ENCODE measurements at regions not wholly inside any gene's neighbourhood (a gene's known extent, or its start where the extent isn't known, plus 50 kb on each side); places are given as distances from the start of the nearest gene placed in this dataset.

DNA sequence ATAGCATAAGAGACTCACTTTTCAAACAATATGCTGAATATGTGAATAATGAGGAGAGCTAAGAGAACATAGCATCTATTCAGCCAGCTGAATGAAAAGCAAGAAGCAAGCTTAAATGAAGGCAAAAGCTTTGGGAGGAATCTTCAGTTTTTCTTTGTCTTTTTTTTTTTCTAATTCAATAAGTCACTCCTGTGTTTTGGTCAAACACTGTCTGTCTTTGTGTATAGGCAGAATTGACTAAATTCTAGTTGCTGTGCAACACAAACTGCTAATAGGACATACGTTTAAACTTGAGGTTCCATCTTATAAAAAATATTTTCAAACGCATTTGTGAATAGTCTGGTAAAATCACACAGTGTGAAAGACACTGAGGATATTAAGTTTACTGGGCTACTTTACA, 156.9 kb upstream of the KCNN2 start:
- in situ Hi-C loops (cut with MboI; ENCODE audit: low sequenced_read_pairs), result no loop called here
- H3K4me3 ChIP-seq, result no peak overlapping the region
- H3K36me3 ChIP-seq (replicated peaks), result no peaks in the 10 kb centered on the region
- H3K9me3 ChIP-seq, result no peaks in the 10 kb centered on the region
- H3K4me1 ChIP-seq, result peaks cover 16% of the 10 kb centered on the region
- DNase-seq (ENCODE audit: low spot score in 2 of 2), result peak in 1 of 2 experiments; percentile 25
- no peaks in the 10 kb centered on the region for H3K27me3 ChIP-seq (ENCODE audit: low read depth)

DNA sequence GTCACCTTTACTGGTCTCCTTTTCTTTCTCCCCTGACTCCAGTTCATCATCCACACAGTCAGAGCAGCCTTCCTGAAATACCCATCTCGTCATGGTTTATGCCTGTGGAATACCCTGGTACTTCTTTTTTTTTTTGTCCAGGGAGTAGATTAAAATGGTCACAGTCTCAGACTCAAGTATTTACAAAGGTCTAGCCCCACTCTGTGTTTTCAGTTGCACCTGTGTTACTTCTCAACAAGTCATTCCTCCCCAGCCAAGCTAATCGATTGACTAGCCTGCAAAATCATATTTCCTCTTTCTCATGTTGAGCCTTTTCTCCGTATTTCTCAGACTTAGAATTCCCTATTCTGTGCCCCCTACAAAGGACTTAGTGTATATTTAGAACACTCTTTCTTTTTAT, 155.2 kb upstream of the KCNN2 start:
- no peaks in the 10 kb centered on the region for H3K9me3 ChIP-seq
- no peak for DNase-seq (ENCODE audit: low spot score in 2 of 2)
- no peak overlapping the region for H3K4me3 ChIP-seq
- no peaks in the 10 kb centered on the region for H3K36me3 ChIP-seq (replicated peaks)
- no peaks in the 10 kb centered on the region for H3K27me3 ChIP-seq (ENCODE audit: low read depth)
- H3K4me1 ChIP-seq, result peaks cover 16% of the 10 kb centered on the region
- in situ Hi-C loops (cut with MboI; ENCODE audit: low sequenced_read_pairs), result no loop called here

DNA sequence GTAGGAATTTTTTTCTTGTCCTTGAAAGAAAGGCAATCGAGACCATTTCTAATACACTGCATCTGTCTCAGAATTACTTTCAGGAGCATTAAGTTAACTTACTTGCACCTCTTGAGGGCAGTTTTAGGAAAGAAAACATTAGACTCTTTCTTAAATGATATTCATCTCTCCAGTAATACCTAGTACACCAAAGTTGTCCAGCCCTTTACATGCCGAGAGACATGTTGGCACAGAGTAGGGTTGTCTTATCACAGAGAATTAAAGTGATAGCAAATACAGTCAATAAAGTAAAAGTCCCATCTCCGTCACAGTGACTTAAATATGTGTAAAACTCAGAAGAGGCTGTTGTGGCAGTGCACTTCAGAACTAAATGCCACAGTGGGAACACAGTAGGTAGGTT, 154.3 kb upstream of the KCNN2 start:
- H3K9me3 ChIP-seq, result no peaks in the 10 kb centered on the region
- no peaks in the 10 kb centered on the region for H3K27me3 ChIP-seq (ENCODE audit: low read depth)
- no peak overlapping the region for H3K4me3 ChIP-seq
- in situ Hi-C loops (cut with MboI; ENCODE audit: low sequenced_read_pairs), result no loop called here
- no peak for DNase-seq (ENCODE audit: low spot score in 2 of 2)
- H3K36me3 ChIP-seq (replicated peaks), result no peaks in the 10 kb centered on the region
- peaks cover 16% of the 10 kb centered on the region for H3K4me1 ChIP-seq

DNA sequence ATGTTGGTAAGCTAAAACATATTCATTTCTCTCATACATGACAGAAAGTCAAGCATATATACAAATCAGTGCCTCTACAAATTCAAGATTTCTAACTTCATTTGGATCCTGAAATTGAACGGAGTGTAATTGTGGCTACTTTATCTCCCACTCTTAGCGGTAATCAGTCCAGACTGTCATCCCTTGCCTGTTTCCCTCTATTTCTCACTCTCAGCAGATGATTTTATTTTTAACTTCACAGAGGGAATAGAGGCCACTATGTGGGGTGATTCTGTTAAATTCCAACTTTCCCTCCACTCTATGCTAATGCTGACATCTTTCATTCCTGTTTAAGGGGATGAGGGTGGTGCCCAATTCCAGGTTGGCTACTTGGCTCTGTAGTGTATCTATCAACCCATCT, 153.8 kb upstream of the KCNN2 start:
- in situ Hi-C loops (cut with MboI; ENCODE audit: low sequenced_read_pairs), result no loop called here
- Histone ChIP-seq H3K9me3 (no peaks in the 10 kb centered on the region), H3K4me3 (no peak overlapping the region)

DNA sequence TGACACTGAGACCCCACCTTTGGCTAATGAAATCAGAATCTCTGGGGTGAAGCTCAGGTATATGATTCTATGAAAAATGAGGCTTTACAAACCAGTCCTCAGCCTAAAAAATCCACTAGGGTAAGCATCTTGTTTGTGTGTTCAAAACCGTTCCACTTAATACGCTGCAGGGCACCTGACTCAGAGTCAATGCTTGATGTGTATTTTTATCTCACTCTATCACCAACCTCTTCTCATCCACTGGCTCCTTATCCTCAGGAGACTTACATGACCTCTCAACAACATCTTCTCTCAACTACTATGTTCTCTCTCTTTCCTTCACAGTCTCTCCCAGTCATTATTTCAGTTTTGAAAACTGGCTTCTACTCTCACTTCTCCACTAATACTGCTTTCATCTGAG, 153.3 kb upstream of the KCNN2 start:
- Histone ChIP-seq H3K9me3 (no peaks in the 10 kb centered on the region), H3K36me3 (replicated peaks) (no peaks in the 10 kb centered on the region), H3K4me1 (peaks cover 16% of the 10 kb centered on the region), H3K27me3 (ENCODE audit: low read depth) (no peaks in the 10 kb centered on the region), H3K4me3 (no peak overlapping the region)
- in situ Hi-C loops (cut with MboI; ENCODE audit: low sequenced_read_pairs), result no loop called here
- DNase-seq (ENCODE audit: low spot score in 2 of 2), result no peak

More for the DNA sequence above, 153.8 kb upstream of the KCNN2 start:
- DNase-seq (ENCODE audit: low spot score in 2 of 2), result no peak
- H3K4me1 ChIP-seq, result peaks cover 16% of the 10 kb centered on the region
- no peaks in the 10 kb centered on the region for H3K27me3 ChIP-seq (ENCODE audit: low read depth)
- no peaks in the 10 kb centered on the region for H3K36me3 ChIP-seq (replicated peaks)

DNA sequence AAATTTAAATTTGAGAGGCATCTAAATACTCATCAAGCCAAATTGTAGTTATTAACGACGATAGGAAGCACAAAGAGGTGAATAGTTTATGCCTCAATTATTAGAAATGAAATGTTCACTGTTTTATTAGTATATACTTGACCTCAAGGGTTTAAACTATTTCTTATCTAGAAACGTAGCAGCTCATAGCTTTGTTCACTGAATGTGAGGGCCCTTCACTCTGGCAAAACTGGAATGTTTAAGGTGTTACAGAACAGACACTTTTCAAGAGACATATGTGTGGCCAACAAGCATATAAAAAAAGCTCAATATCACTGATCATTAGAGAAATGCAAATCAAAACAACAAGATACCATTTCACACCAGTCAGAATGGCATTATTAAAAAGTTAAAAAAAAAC, 151.2 kb upstream of the KCNN2 start:
- Histone ChIP-seq H3K27me3 (ENCODE audit: low read depth) (no peaks in the 10 kb centered on the region), H3K9me3 (no peaks in the 10 kb centered on the region), H3K36me3 (replicated peaks) (no peaks in the 10 kb centered on the region), H3K4me1 (peaks cover 7% of the 10 kb centered on the region), H3K4me3 (no peak overlapping the region)
- in situ Hi-C loops (cut with MboI; ENCODE audit: low sequenced_read_pairs), result no loop called here
- no peak for DNase-seq (ENCODE audit: low spot score in 2 of 2)

DNA sequence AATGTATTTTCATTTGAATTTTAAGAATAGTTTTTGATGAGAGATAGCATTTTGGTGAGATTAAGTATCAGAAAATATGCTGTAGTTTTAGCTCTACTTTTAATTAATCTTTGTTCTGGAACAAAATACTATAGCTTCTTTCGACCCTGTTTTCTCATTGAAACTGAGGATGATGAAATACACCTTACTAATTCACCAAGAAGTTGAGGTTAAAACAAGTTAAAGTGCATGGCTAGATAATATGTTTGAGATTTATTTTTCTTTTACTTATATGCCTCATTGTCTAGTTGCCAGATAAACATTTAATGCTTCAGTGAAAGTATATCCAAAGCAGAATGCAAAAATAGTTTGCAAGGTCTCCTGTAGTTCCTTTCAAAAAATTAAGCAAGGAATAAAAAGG, 140.1 kb upstream of the KCNN2 start:
- Histone ChIP-seq H3K4me3 (no peak overlapping the region), H3K27me3 (ENCODE audit: low read depth) (no peaks in the 10 kb centered on the region), H3K4me1 (no peaks in the 10 kb centered on the region), H3K9me3 (no peaks in the 10 kb centered on the region), H3K36me3 (replicated peaks) (no peaks in the 10 kb centered on the region)
- no peak for DNase-seq (ENCODE audit: low spot score in 2 of 2)
- in situ Hi-C loops (cut with MboI; ENCODE audit: low sequenced_read_pairs), result no loop called here

DNA sequence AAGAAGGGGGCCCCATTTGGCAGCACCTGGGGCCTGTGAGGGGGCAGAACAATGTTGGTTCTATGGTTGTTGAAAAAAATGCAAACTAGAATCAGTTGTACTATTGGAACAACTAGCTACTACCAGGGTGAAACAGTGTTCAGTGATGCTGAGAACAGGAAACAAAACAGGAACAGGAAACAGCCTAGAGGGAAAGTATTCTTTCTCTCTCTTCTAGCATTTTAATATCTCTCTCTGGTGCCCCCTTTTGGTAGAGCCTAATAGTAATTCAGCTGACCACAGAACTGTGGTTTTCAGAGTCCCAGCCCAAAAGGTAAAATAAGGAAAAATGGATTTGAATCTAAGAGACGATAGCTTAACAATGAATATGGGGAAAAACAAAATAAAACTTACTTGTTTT, 138.0 kb upstream of the KCNN2 start:
- Histone ChIP-seq H3K9me3 (no peaks in the 10 kb centered on the region), H3K27me3 (ENCODE audit: low read depth) (no peaks in the 10 kb centered on the region), H3K36me3 (replicated peaks) (no peaks in the 10 kb centered on the region), H3K4me1 (no peaks in the 10 kb centered on the region), H3K4me3 (no peak overlapping the region)
- DNase-seq (ENCODE audit: low spot score in 2 of 2), result peak in 1 of 2 experiments; percentile 36
- in situ Hi-C loops (cut with MboI; ENCODE audit: low sequenced_read_pairs), result no loop called here

DNA sequence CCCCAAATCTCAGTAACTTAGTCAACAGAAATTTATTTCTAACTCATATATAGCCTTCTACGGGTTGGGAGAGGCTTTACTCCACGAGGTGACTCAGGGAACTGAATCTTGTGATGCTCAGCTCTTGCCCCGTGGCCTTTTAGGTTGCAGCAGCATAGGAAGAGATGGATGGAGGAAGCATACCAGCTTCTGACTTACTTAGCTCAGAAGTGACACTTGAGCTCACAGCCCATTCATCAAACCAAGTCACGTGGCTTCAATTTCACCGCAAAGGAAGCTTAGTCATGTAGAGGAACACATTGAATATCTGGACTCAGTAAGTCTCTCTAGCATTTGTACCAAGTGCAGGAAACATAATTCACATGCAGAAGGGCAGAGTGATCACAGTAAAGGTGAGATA, 124.1 kb upstream of the KCNN2 start:
- Histone ChIP-seq H3K27me3 (ENCODE audit: low read depth) (no peaks in the 10 kb centered on the region), H3K9me3 (no peaks in the 10 kb centered on the region), H3K4me3 (no peak overlapping the region), H3K36me3 (replicated peaks) (no peaks in the 10 kb centered on the region), H3K4me1 (no peaks in the 10 kb centered on the region)
- DNase-seq (ENCODE audit: low spot score in 2 of 2), result no peak
- in situ Hi-C loops (cut with MboI; ENCODE audit: low sequenced_read_pairs), result no loop called here

DNA sequence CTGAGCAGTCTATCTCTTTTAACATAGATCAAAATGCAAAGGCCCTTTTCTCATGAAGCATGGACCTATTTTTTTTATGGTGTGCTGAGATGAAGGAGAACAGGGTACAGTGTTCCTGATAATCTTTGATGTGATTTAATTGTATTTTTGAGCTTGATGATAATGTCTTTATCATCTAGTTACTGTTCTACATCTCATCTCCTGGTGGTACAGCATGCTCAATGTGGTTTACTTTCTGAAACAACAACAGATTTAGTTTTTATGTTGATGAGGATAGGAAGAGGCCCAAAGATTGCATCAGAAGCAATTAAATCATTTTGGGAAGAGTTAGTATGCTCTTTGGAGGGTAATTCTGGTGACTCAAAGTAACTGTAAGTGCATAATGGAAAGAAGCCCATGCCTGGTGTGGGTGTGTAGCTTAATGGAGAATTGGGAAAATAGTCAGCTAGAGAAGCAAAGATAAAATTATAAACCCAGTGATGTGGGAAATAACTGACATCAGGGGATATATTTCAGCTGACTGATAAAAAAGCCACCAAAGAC, 123.0 kb upstream of the KCNN2 start:
- in situ Hi-C loops (cut with MboI; ENCODE audit: low sequenced_read_pairs), result no loop called here
- Histone ChIP-seq H3K4me3 (no peak overlapping the region), H3K36me3 (replicated peaks) (no peaks in the 10 kb centered on the region), H3K4me1 (no peaks in the 10 kb centered on the region), H3K9me3 (no peaks in the 10 kb centered on the region), H3K27me3 (ENCODE audit: low read depth) (no peaks in the 10 kb centered on the region)
- DNase-seq (ENCODE audit: low spot score in 2 of 2), result no peak

DNA sequence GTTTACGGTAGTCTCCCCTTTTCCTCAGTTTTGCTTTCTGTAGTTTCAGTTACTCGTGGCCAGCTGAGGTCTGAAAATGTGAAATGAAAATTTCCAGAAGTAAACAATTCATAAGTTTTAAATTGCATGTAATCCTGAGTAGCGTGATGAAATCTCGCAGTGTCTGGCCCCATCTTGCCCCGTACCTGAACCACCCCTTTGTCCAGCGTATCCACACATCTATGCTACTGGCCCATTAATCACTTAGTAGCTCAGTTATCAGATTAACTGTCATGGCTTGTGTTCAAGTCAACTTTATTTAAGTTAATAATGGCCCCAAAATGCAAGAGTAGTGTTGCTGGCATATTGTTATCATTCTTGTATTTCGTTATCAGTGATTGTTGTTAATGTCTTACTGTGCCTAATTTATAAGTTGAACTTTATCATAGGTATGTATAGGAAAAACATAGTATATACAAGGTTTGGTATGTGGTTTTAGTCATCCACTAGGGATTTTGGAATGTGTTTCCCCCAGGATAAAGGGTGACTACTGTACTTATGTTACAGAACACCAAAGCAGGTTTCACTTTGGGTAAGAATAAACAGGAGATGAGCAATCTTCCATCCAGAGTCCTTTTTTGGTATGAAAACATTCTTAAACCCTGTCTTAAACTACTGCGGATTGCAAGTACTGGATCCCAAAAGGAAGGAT, 118.4 kb upstream of the KCNN2 start:
- in situ Hi-C loops (cut with MboI; ENCODE audit: low sequenced_read_pairs), result no loop called here

DNA sequence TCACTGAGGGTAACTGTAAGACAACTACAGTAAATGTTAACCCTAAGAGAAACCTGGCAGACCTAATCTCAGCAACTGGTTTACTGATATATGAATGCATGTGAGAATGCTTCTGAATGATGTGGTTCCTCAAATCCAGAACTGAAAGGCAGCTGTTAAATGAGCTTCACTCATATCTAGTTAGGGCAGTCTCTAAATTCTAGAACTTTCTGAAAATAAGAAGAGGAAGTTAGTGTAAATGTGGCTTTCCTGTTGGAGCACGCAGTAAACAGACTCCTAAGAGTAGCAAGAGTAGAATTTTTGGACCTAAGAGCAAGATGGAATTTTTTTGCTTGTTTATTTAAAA, 117.9 kb upstream of the KCNN2 start:
- no peaks in the 10 kb centered on the region for H3K27me3 ChIP-seq (ENCODE audit: low read depth)
- no peak overlapping the region for H3K4me3 ChIP-seq
- H3K4me1 ChIP-seq, result no peaks in the 10 kb centered on the region
- DNase-seq (ENCODE audit: low spot score in 2 of 2), result no peak
- H3K9me3 ChIP-seq, result no peaks in the 10 kb centered on the region
- no peaks in the 10 kb centered on the region for H3K36me3 ChIP-seq (replicated peaks)
- in situ Hi-C loops (cut with MboI; ENCODE audit: low sequenced_read_pairs), result no loop called here

More for the DNA sequence above, 118.4 kb upstream of the KCNN2 start:
- Histone ChIP-seq H3K9me3 (no peaks in the 10 kb centered on the region), H3K36me3 (replicated peaks) (no peaks in the 10 kb centered on the region), H3K4me3 (no peak overlapping the region), H3K4me1 (no peaks in the 10 kb centered on the region), H3K27me3 (ENCODE audit: low read depth) (no peaks in the 10 kb centered on the region)
- DNase-seq (ENCODE audit: low spot score in 2 of 2), result no peak

DNA sequence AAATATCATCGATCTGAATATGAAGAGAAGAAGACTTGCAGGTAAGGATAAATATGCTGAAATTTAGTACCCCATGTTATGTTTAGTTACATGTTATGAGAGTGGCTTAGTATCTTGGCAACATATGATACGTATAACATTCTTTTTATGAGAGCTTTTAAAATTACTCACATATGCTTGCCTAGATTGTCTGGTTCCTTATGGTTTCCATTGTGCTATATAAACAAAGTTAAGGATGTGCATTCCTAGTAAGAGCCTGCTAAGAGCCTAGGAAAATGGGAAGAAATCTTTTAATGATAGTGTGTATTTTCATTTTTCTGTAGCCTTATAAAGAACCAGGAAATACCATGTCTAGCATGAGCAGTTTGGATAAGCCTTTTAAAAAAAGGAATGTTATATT, 112.0 kb upstream of the KCNN2 start:
- H3K4me3 ChIP-seq, result no peak overlapping the region
- H3K36me3 ChIP-seq (replicated peaks), result no peaks in the 10 kb centered on the region
- no peaks in the 10 kb centered on the region for H3K9me3 ChIP-seq
- H3K4me1 ChIP-seq, result no peaks in the 10 kb centered on the region
- DNase-seq (ENCODE audit: low spot score in 2 of 2), result no peak
- H3K27me3 ChIP-seq (ENCODE audit: low read depth), result no peaks in the 10 kb centered on the region
- in situ Hi-C loops (cut with MboI; ENCODE audit: low sequenced_read_pairs), result no loop called here

DNA sequence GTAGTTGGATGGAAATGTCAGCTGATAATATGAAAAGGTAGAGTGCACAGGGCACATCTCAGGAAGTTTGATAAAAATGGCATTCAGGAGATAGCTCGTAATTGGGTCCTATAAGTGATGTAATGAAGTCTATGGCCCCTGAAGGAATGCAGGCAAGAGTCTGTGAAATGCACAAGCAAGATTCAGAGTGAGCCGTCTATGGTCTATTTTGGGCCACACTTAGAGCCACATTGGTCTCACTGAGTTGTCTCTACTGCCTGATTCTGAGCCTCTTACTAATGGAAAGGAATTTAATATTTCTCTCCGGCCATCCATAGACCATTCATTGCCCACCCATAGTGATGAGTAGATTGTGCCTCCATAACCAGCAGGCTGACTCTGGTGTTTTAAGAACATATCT, 111.3 kb upstream of the KCNN2 start:
- in situ Hi-C loops (cut with MboI; ENCODE audit: low sequenced_read_pairs), result no loop called here
- H3K4me1 ChIP-seq, result no peaks in the 10 kb centered on the region
- no peak overlapping the region for H3K4me3 ChIP-seq
- DNase-seq (ENCODE audit: low spot score in 2 of 2), result no peak
- H3K27me3 ChIP-seq (ENCODE audit: low read depth), result no peaks in the 10 kb centered on the region
- H3K9me3 ChIP-seq, result no peaks in the 10 kb centered on the region
- H3K36me3 ChIP-seq (replicated peaks), result no peaks in the 10 kb centered on the region

DNA sequence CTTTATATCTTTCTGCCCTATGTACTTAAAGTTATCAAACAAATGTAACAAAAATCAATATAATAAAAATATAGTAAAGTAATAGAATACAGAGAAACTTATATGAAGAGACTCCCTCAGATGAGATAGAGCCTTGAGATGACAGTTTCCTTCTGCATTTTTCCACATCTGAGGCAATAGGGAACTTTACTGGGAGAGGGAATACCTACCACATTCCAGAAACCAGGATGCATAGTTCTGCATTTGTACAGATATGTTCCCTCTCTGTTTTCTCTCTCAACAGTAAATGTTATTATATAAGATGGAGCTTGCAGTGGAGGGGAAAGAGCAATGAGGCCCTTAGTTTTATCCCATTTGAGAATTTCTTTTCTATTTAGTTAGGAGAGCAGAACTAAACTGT, 109.6 kb upstream of the KCNN2 start:
- no peaks in the 10 kb centered on the region for H3K27me3 ChIP-seq (ENCODE audit: low read depth)
- H3K4me3 ChIP-seq, result no peak overlapping the region
- H3K4me1 ChIP-seq, result no peaks in the 10 kb centered on the region
- H3K36me3 ChIP-seq (replicated peaks), result no peaks in the 10 kb centered on the region
- in situ Hi-C loops (cut with MboI; ENCODE audit: low sequenced_read_pairs), result no loop called here
- H3K9me3 ChIP-seq, result no peaks in the 10 kb centered on the region
- DNase-seq (ENCODE audit: low spot score in 2 of 2), result no peak
